NCI-H82 treated with DMSO at 0.1 percent for 48 hours (cell line): ENCODE measurements at regions not wholly inside any gene's neighbourhood (a gene's known extent, or its start where the extent isn't known, plus 50 kb on each side); places are given as distances from the start of the nearest gene placed in this dataset.

Experiments
- DNase-seq: peaks from one replicate; lab custom pipeline; 2025; ENCODE audit not compliant: unreplicated experiment; lab: John Stamatoyannopoulos, UW

- peak; percentile 32 for DNase-seq
Measured at GRCh38 chr7:11290863-11291262, 317.2 kb downstream of the PHF14 start.

- no peak for DNase-seq
Measured at GRCh38 chr7:11294218-11294617, 320.5 kb downstream of the PHF14 start.

- no peak for DNase-seq
Measured at GRCh38 chr7:11294965-11295364, 321.3 kb downstream of the PHF14 start.

- no peak for DNase-seq
Measured at GRCh38 chr7:11297126-11297625, 323.5 kb downstream of the PHF14 start.

GRCh38 chr7:11297764-11298163 is 324.1 kb downstream of the PHF14 start:
- no peak for DNase-seq

- no peak for DNase-seq
Measured at GRCh38 chr7:11298220-11298619, 324.5 kb downstream of the PHF14 start.

GRCh38 chr7:11300241-11300640 is 326.6 kb downstream of the PHF14 start:
- no peak for DNase-seq

- DNase-seq = no peak
Measured at GRCh38 chr7:11302121-11302520, 328.4 kb downstream of the PHF14 start.

GRCh38 chr7:11313801-11314200 is 340.1 kb downstream of the PHF14 start:
- no peak for DNase-seq

GRCh38 chr7:11315666-11316258 is 342.1 kb downstream of the PHF14 start:
- no peak for DNase-seq

GRCh38 chr7:11317766-11318165 is 344.1 kb downstream of the PHF14 start:
- no peak for DNase-seq

GRCh38 chr7:11319491-11320274 is 346.0 kb downstream of the PHF14 start:
- DNase-seq = no peak
